ENCODE measurements at regions not wholly inside any gene's neighbourhood (a gene's known extent, or its start where the extent isn't known, plus 50 kb on each side); places are given as distances from the start of the nearest gene placed in this dataset.

DNA sequence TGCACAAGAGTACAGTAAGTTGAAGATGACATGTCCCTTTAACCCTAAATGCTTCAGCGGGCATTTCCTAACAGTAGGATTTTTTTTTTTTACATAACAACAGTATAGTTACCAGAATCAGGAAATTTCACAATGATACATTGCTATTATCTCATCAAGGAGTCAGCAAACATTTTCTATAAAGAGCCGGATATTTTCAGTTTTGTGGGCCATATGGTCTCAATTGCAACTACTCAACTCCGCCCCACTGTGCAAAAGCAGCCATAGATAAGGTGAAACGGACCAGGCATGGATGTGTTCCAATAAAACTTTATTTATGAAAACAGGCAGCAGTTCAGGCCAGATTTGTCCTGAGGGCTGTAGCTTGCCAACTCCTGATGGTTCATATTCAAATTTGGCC, 130.6 kb downstream of the SMAD6 start:
- DNase-seq = peak; percentile 97

DNA sequence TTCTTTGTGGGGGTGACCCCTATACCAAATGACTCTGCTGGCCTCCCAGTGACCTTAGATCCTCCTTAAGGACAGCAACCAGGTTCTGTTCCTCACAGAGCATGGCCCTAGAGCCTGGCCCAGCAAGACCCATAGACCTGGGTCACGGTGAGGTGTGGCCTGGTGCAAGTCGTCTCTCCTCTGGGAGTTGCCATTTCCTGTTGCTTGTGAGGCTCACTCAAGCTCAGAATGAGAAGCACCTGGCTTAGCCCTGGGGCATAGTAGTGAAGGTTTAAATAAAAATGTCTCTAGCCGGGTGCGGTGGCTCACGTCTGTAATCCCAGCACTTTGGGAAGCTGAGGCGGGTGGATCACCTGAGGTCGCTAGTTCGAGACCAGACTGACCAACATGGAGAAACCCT, 131.3 kb downstream of the SMAD6 start:
- no peak for DNase-seq

DNA sequence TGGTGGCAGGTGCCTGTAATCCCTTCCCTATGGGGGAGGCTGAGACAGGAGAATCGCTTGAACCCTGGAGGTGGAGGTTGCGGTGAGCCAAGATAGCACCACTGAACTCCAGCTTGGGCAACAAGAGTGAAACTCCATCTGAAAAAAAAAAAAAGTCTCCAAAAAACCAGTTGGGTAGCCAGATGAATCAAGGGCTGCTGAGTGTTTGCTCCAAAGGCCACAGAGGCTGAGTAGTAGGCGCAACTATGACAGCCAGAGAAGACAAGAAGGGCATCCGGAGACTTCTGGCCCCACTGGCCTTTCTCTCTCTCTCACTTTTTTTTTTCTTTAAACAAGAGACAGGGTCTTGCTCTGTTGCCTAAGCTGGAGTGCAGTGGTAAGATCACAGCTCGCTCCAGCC, 131.8 kb downstream of the SMAD6 start:
- no peak for DNase-seq

DNA sequence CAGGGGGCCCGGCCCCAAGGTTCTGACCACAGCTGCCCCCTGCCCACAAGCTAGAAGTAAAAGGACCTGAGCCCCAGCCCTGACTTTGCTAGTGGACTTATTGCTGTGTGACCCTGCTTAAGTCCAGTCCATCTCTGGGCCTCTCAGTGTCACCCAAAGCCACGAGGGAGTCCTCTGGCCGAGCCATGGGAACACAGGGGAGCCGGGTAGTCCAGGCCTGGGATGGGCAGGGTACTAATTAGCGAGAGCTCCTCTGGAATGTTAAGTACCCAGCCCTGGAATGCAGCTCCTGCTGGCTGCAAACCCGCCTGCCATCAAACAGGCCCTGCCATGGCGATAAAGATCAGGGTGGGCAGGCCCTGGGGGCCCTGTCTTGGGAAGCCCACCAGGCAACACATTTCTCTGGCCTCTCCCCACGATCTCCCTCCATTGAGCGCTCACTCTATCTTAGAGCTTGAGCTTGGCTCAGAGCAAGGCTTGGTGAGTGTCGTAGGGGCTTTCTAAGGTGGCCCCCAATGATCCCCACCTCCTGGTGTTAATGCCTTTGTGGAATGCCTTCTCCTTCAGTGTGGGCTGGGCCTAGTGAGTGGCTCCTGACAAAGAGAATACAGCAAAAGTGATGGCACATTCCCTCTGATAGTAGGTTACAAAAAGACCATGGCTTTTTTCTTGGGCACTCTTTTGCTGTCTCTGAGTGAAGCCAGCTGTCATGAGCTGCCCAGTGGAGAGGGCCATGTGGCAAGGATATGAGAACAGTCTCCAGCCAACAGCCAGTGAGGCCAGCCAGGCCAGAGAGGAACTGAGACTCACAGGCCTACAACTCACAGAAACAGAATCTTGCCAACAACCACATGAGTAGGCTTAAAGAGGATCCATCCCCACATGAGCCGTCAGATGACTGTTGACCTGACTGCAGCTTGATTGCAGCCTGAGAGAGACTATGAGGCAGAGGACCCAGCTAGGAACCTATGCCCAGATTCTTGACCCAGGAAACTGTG, 133.1 kb downstream of the SMAD6 start:
- DNase-seq = peak; percentile 97

DNA sequence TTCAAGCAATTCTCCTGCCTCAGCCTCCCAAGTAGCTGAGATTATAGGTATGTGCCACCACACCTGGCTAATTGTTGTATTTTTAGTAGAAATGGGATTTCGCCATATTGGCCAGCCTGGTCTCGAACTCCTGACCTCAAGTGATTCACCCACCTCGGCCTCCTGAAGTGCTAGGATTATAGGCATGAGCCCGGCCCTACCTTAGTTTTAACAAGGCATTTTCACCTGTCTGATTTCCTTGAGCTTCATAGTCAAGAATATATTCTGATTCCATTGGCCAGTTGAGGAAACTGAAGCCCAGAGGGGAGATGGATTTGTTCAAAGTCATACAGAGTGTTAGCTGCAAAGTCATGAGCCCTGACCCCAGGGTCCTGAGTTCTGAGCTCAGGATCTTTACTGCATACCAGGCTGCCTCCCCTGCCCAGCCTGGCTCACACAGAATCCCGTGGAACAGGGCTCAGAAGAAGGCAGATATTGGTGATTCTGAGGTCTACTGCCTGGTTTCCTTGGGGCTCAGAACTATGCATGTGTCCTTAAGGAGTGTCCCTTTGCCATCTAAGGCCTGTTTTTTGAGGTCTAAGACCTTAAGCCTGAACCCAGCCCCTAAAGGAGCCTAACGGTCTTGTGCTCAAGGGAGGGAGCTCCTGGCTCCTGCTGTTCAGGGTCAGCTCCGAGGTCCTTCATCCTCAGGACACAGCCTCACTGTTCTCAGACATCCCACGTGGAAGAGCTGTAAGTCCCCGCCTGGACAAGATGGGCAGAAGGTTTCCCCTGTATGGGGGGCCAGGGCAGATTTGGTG, 134.4 kb downstream of the SMAD6 start:
- no peak for DNase-seq

DNA sequence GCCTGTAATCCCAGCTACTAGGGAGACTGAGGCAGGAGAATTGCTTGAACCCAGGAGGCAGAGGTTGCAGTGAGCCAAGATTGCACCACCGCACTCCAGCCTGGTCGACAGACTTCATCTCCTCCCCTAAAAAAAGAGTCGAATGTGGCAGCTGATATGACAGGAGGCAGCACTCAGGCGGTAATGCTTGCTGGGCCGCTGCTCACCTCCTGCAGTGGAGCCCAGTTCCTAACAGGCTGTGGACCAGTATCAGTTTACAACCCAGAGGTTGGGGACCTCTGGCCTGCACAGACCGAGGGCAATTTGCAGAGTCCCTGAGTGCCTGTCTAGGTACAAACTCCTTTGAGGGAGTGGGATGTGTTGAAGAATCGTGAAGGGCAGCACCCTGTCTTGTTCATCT, 136.2 kb downstream of the SMAD6 start:
- DNase-seq = no peak

DNA sequence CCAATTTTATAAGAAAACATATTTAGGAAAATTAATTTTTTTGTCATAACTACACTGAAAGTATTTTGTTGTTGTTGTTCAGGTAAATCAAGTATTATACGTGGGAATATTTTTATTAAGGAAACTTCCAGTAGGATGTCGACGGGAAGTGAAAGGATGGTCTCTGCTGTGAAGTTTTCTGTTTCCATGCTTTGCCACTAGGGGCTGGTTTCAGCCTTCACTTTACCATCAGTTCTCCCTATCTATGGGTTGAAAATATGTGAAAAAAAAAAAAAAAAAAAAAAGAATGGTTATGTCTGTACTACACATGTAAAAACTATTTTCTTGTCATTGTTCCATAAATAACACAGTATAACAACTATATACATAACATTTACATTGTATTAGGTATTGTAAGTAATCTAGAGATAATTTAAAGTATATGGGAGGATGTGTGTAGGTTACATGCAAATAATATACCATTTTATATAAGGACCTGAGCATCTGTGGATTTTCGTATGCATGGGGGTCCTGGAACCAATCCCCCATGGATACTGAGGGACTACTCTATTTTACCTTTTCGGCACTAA, 136.7 kb downstream of the SMAD6 start:
- peak; percentile 48 for DNase-seq

DNA sequence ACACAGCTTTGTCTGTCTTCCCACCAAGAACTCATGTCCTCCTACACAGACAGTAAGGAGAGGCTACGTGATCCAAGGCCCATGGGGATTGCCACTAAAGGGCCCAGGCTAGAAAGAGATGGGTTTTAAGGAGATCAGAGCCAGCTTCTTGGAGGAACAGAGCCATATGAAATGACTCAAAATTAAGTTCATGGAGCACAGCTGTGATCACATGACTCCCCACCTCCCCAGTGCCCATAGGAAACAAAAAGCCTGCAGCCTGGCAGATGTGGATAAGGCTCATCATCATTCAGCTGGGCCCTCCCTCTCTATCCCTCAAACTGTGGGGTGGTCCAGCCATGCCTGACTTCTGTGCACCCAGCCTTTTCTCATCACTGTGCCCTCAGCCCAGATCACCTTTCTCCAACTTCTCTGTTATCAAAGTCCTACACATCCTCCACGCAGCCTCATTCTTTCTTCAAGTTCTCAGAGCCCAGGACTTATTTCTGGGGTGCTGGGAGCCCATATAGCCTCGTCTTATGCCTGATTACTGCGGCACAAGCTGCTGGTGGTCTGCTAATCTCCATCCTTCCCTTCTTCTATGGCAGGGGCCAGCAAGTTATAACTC, 137.6 kb downstream of the SMAD6 start:
- DNase-seq = peak; percentile 16

DNA sequence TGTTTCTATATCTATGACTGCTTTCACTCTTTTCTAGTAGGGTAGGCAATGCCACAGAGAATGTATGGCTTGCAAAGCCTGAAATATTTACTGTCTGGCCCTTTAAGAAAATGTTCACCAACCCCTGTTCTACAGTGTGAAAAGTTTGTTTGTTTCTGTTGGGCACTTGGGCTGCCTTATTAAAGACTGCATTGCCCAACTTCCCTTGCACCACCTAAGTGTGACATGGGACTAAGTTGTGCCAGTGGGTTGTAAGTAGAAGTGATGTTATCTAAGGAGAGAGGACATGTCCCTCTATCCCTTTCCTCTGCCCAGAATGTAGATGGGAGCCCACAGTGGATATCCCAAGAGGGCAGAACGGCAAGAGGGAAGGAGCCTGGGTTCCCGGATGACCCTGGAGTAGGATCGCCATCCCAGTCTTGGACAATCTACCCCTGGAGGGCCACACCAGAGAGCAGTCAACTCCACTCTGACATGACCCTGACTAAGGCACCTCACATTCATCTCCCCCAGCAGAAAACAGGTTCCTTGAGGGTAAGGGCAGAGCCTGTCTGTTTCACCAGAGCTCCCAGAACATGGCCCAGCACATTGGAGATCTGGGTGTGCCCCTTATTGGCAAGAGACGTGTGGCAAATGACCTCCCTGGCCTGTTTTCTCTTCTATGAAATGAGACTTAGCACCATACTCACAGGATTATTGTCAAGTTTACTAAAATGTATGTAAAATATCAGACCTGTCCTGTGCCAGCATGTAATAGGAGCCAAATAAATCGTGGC, 138.8 kb downstream of the SMAD6 start:
- peak; percentile 76 for DNase-seq

DNA sequence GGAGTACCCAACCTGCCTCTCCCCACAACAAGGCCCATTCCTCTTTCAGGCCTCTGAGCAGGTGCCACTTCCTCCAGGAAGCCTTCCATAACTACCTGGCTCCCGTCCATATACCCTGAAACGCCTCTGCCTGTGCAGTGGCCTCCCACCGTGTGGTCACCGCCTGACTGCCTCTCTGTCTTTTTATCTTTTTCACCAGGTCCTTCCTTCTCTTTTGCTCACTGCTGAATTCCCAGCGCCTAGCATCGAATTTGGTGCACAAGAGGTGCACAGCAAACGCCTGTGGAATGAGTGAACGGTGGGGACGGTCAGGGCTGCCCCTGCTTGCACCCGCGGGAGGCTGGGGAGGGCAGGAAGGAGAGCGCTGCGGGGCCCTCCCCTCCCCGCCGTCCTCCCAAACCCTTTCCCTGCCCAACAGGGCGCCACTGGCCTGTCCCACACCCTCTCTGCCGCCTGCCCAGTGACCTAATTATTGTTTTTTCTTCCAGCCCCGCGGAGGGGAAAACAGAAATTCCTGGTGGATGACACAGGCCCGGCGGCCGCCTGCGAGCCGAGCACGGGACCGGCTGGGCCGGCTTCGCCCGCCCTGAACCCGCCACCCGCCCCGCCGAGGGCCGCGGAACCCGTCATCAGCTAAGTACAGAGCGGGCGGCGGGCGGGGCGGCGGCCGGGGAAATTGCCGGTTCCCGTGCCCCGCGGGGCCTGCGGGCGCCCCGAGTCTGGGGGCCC, 140.1 kb downstream of the SMAD6 start:
- DNase-seq = peak; percentile 84

DNA sequence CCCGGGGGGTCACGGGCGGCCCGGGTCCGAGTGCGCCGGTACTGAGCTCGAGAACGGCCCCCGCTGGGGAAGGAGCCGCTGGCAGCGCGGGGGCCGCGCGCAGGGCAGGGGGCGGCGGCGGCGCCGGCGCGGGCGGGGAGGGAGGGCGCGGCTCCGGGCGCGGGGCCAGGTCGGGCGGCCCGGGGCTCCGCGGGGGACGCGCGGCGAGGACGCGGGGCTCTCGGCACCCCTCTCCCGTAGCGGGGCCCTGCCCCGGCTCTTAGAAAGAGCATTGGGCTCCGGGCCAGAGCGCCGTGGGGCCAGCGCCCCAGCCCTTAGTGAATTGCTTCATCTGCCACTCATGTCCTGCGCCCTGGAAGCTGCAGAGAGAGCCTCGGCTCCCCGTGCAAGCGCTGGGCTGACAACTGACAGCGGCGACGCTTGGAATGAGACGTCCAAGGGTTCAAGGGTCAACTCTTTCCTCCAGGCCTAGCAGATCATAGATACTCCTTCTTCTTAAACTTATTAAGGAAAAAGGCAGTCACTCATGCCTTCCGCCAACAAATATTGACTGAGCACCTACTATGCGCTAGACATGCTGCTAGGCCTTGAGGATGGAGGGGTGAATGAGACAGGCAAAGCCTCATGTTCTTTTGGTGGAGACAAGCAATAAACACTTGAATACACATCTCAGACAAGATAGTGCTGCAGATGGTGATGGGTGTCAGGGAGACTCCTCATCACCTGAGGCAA, 140.8 kb downstream of the SMAD6 start:
- peak; percentile 68 for DNase-seq

DNA sequence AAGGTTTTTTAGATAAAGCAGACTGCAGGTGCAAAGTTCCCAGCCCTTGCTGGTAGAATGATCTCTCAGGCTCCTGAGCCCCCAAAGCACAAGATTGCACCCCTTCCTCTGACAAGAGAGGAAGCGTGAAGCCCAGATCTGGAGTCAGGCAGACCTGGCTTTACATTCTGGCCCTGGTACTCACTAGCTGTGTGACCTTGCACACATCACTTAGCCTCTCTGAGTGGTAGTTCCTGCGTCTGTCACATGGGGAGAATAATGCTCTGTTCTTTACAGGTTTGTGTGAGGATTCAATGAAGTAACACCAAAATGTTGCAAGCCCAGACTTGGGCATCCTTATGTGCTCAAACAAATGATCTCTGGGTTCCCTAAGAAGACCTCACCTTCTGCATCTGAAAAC, 141.5 kb downstream of the SMAD6 start:
- no peak for DNase-seq

DNA sequence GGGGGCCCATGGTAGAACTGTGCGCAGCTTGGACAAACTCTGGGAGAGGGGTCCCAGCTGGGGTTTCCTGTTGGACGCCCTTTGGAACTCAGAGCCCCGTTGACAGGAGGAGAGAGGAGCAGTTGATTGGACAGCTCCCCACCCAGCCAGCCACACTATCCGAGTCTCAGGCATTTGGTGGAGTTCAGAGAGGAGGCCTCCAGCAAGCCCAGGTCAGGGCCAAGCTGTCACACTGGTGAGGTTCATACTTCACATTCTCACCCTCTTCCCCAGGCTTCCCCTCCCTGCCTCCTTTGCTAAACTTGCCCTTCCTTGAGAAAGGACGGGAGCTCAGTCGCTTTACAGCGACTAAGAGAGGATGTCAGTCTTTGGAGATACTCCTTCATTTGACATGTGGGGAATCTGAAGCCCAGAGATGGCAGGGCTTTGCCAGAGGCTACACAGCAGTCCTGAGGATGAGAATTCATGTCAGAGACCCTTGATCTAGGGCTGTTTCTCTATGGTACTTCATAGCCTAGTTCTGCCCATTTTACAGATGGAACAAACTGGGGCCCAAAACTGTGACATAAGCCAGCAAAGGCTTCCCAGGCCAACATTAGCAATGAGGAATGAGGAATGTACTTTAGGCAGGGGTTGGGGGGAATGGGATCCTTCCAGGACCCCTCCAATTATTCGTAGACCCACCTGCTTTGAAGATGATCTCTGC, 142.2 kb downstream of the SMAD6 start:
- no peak for DNase-seq

DNA sequence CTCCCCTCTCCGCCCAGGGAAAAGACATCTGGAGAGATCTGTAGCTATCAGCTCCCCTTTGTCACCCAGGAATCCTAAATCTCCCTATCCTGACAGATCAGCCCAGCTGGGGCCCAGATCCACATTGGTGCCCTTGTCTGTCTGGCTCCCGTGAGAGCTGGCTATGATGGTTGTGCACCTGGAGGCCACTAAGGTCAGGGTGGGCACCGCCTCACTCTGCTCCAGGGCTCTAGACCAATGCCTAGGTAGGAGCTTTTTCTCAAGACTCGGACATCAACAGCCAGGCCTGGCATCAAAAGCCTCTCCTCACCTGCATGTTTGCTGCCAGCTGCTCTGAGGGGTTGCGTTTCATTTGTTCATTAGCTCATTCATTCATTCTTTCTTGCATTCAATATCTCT, 142.7 kb downstream of the SMAD6 start:
- DNase-seq = no peak

DNA sequence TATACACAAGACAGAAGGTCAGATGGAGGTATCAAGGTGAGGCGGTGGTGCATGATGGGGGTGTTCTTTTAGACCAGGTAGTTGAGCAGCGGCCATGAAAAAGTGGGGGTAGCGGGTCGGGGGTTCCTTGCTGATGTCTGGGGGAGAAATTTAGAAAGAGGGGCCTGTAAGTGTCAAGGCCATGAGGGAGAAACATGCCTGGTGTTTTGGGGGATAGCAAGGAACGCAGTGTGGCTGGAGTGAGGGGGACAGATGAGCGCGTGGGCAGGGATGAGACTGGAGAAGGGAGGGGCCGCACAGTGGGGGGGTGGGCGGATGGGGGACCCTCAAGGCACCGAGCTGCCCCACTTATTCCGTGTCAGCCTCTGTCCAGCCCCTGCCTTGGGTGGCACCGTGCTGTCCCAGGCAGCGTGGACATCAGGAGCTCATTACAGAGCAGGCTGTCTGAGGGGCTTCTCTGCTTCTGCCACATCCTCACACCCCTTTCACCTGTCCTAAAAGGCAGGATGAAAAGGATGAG, 143.3 kb downstream of the SMAD6 start:
- no peak for DNase-seq

DNA sequence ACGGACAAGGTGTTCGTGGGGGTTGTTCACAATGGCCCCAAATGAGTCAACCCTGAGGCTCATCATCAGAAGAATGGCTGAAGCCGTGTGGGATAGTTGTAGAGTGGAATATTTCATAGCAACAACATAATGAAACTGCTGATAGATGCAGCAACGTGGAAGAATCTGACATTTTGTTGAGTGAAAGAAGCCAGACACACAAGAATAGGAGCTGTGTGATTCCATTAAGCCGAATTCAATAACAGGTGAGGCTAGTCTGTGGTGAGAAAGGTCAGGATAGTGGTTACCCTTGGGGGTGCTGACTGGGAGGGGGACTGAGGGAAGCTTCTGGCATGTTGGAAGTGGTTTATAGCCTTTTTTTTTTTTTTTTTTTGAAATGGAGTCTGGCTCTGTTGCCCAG, 144.0 kb downstream of the SMAD6 start:
- DNase-seq = no peak

DNA sequence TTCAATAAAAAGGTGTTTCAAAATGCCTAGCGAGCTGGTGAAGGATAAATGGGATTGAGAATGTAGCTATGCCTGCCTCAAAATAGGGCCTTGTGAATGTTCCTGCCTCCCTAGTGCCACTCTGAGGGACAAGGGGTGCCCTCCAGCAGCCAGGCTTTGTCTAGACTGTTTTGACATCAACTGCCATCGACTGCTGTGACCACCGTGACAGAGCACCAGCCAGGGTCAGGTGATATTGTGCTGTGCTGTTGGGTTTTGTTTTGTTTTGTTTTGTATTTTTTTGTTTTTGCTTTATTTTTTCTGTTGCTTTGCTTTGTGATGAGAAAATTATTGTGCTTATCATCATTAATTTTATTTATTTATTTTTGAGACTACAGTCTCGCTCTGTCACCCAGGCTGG, 144.8 kb downstream of the SMAD6 start:
- DNase-seq = no peak

DNA sequence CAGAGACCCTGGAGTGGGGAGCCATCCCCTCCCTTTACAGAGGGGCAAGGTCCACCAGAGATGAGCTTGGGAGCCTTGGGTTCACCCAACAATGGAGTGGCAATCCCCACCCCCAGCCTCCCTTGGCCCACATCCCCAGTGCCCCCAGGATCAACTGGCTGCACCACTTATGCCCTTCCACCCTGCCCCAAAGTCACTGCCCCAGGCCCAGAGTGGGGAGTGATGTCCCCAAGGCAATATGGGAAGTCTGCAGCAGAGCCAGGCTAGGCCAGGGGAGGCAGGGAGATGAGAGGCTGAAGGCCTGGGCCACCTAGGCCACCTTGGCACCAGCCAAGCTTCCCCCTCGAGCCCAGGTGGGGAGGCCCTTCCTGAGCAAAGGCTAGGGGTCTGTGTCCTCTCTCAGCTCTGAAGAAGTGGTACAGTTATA, 145.5 kb downstream of the SMAD6 start:
- no peak for DNase-seq

DNA sequence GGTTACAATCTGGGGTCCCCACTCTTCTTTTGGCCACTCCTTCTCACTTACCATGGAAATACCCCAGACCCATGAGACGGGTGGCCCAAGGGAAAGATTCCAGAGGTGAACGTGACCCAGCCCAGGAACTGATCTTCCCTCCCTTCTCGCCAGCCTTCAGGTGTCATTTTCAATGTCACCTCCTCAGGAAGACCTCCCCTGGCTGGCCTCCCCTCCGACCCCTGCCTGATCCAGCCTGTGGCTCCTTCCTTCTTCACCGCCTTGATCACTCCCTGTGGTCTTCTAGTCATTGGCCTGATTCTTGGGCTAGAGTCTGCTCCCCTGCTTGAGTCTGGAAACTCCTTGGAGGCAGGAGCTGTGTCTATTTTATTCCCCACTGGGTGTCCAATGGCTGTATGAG, 146.1 kb downstream of the SMAD6 start:
- no peak for DNase-seq

Data from inflammatory macrophage treated with lipopolysaccharide for 4 hours (primary cell).